AG10803 (cell line): ENCODE measurements at regions not wholly inside any gene's neighbourhood (a gene's known extent, or its start where the extent isn't known, plus 50 kb on each side); places are given as distances from the start of the nearest gene placed in this dataset.

ENCODE experiments used
- DNase-seq: peaks from one replicate; pipeline ENCODE4 v3.0.0; 2010; ENCODE audit warnings: low read depth
- H3K4me3 ChIP-seq: 2 replicates; pipeline ENCODE4 v1.5.1; 2011; ENCODE audit warnings: mild to moderate bottlenecking, low read length, control low read depth
- TF ChIP-seq, protein P1 (sequence below): conservative IDR thresholded peaks from 2 replicates; pipeline ENCODE4 v1.5.1; 2011; ENCODE audit warnings: mild to moderate bottlenecking, low read length, control low read depth, inconsistent platforms

DNA sequence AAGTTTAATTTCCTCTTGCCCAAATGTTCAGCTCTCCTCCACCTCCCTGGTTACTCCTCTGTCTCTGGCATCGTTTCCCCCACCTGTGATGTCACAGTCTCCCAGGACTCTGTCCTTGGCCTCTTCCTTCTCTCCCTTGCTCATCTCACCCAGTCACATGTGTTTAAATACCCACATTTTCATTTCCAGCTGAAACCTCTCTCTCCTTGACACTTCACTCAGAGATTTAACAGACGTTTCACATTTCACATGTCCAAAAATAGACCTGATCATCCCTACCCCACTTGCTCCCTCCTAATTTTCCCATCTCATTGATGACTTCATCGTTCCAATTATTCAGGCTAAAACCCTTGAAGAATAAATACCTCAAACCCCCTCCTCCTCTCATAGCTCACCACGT lies 604.1 kb upstream of the JAG1 start:
- DNase-seq = no peak
- H3K4me3 ChIP-seq = no peak overlapping the region

DNA sequence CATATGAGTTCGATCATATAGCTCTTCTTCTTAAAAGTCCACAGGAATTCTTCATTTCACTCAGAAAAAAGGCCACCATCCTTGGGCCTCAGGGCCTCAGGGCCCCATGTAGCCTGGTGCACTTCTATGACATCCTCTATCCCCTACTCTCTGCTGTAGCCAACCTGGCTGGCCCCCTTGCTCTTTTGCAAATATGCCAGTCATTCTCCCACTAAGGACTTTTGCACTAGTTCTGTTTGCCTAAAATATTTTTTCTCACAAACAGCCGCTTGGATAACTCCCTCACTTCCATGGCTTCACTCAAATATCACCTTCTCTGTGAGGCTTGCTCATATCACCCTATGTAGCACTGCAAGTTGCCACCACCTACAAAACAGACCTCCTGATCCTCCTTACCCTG lies 604.7 kb upstream of the JAG1 start:
- no peak for DNase-seq
- no peak overlapping the region for H3K4me3 ChIP-seq
- TF ChIP-seq, protein P1, sequence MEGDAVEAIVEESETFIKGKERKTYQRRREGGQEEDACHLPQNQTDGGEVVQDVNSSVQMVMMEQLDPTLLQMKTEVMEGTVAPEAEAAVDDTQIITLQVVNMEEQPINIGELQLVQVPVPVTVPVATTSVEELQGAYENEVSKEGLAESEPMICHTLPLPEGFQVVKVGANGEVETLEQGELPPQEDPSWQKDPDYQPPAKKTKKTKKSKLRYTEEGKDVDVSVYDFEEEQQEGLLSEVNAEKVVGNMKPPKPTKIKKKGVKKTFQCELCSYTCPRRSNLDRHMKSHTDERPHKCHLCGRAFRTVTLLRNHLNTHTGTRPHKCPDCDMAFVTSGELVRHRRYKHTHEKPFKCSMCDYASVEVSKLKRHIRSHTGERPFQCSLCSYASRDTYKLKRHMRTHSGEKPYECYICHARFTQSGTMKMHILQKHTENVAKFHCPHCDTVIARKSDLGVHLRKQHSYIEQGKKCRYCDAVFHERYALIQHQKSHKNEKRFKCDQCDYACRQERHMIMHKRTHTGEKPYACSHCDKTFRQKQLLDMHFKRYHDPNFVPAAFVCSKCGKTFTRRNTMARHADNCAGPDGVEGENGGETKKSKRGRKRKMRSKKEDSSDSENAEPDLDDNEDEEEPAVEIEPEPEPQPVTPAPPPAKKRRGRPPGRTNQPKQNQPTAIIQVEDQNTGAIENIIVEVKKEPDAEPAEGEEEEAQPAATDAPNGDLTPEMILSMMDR = no peak

More for the DNA sequence above, 604.1 kb upstream of the JAG1 start:
- TF ChIP-seq, protein P1 = no peak

DNA sequence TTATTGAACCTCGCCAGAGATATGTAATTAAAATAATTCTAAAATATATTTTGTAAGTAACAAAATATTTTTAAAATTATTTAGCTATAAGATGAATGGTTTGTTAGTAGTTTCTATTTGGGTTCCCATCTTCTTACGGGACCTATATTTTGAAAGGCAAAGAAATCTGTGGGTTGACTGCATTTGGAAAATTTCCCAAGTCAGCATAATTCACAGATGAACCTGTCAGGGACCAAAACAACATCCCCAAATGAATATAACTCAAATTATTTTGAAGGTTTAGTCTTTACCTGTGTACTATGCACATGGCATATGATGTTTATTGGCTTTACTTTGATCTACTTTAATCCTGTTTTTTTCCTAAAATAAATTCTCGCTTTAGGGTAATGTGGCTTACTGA lies 607.4 kb upstream of the JAG1 start:
- DNase-seq = no peak
- no peak overlapping the region for H3K4me3 ChIP-seq
- TF ChIP-seq, protein P1 = no peak

DNA sequence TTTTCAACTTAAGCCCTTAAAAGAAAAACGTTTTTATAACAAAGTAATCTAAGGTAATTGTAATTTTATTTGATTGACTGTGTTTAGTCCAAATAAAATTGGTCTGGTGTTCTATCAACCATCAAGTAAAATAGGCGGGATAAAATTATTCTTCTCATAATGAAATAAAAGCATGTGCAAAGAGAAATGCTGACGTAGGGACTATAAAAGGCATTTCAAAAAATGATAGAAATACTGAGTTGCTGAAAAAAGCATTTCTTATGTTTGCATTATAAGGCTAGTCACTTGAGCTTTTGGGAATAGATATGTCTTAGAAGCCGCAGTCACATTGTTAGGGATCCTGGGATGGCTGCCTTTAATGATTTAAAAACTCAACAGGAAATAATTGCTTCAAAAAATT lies 608.0 kb upstream of the JAG1 start:
- DNase-seq = no peak
- TF ChIP-seq, protein P1 = no peak
- H3K4me3 ChIP-seq = no peak overlapping the region

DNA sequence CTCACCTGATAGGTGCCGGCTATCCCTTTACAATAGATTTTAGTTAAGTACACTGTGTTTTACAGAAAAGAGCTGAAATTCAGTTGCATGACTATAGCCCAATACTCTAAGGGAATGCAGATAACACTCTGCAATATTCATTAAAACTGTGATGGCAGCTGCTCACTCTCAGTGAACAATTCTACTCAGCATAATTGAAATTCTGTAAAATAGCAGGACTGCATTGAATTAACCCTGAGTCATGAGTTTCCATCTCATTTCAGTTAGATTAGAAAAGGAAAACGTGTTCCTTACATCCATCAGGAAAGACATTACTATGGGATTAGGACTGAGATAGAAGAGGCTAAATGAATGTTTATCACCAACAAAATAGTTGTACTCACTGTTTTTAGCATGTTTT lies 613.3 kb upstream of the JAG1 start:
- no peak overlapping the region for H3K4me3 ChIP-seq
- TF ChIP-seq, protein P1 = no peak
- no peak for DNase-seq

DNA sequence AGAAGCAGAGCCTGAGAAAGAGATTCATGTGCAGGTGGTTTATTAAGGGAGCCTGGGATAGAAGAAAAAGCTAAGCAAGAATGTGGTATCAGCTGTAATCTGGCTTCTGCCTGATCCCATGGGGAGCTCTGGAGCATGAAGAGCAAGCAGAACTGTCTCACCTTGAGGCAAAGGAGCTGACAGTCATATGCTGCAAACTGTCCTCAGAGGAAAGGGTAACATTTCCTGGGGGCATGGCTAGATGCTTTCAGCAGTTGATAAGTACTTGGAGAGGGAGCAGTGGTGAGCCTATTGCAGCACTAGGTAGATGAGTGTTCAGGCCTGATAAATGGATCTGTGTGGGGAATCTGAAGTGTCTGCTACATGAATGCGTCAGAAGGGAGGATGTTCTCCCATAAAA lies 621.5 kb upstream of the BTBD3 start:
- DNase-seq = no peak
- TF ChIP-seq, protein P1 = no peak

DNA sequence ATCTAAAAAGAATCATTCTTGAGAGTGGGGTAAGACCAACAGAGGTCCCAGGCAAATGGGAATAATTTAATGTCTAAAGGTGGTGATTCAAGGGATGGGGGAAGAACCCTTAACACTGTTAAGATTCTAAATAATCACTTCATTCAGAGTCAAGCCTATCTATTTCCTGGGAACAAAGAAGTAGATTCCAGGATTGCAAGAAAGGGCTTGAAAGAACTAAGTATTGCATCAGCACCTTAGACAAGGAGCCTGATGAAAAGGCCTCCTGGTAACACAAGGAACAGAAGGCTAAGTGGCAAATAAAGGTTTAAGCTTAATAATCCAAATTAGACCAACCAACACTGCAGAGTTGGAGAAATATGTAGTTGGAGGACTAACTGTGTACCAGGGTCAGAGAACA lies 620.7 kb upstream of the BTBD3 start:
- TF ChIP-seq, protein P1 = no peak
- no peak for DNase-seq
- no peak overlapping the region for H3K4me3 ChIP-seq

More for the DNA sequence above, 621.5 kb upstream of the BTBD3 start:
- no peak overlapping the region for H3K4me3 ChIP-seq
